GM23248 (cell line): ENCODE measurements at regions not wholly inside any gene's neighbourhood (a gene's known extent, or its start where the extent isn't known, plus 50 kb on each side); places are given as distances from the start of the nearest gene placed in this dataset.
A peak's percentile ranks its signal among the peaks of the same experiment; 100 is the strongest.

Experiments
- DNase-seq: peaks from one replicate; pipeline ENCODE4 v3.0.0-alpha.2; 2015
- H2AFZ ChIP-seq: fragments of 200-600 bp; sonication (generic); 2 replicates; pipeline ENCODE4 v1.6.1; 2016; ENCODE audit warnings: antibody characterized with exemption
- H3F3A ChIP-seq: fragments of 200-600 bp; sonication (generic); 2 replicates; pipeline ENCODE4 v1.6.1; 2016; ENCODE audit warnings: mild to moderate bottlenecking, antibody characterized with exemption, mixed run types; ENCODE audit not compliant: insufficient read depth
- H3K27ac ChIP-seq: fragments of 200-600 bp; sonication (generic); 2 replicates; pipeline ENCODE4 v1.5.1; 2016; ENCODE audit warnings: mild to moderate bottlenecking
- H3K27me3 ChIP-seq: fragments of 200-600 bp; sonication (generic); replicated peaks from 2 replicates; pipeline ENCODE4 v1.6.1; 2016; ENCODE audit warnings: mild to moderate bottlenecking; ENCODE audit not compliant: insufficient read depth
- H3K36me3 ChIP-seq: fragments of 200-600 bp; sonication (generic); 2 replicates; pipeline ENCODE4 v1.6.1; 2016; ENCODE audit warnings: low read depth, mild to moderate bottlenecking
- H3K4me1 ChIP-seq: fragments of 200-600 bp; sonication (generic); 2 replicates; pipeline ENCODE4 v1.6.1; 2016; ENCODE audit warnings: mild to moderate bottlenecking; ENCODE audit not compliant: insufficient read depth
- H3K4me2 ChIP-seq: fragments of 200-600 bp; sonication (generic); one replicate; pipeline ENCODE4 v1.6.1; 2016; ENCODE audit warnings: mild to moderate bottlenecking; ENCODE audit not compliant: unreplicated experiment
- H3K4me3 ChIP-seq: fragments of 200-600 bp; sonication (generic); 2 replicates; pipeline ENCODE4 v1.5.1; 2016; ENCODE audit warnings: mild to moderate bottlenecking
- H3K79me2 ChIP-seq: fragments of 200-600 bp; sonication (generic); 2 replicates; pipeline ENCODE4 v1.6.1; 2016; ENCODE audit warnings: mild to moderate bottlenecking; ENCODE audit not compliant: insufficient read depth
- H3K9ac ChIP-seq: fragments of 200-600 bp; sonication (generic); 2 replicates; pipeline ENCODE4 v1.6.1; 2016; ENCODE audit warnings: mild to moderate bottlenecking
- H3K9me2 ChIP-seq: fragments of 200-600 bp; sonication (generic); 2 replicates; pipeline ENCODE4 v1.6.1; 2016; ENCODE audit warnings: mixed run types, mild to moderate bottlenecking, moderate library complexity; ENCODE audit not compliant: insufficient read depth
- H3K9me3 ChIP-seq: fragments of 200-600 bp; sonication (generic); one replicate; pipeline ENCODE4 v1.6.1; 2017; ENCODE audit warnings: low read depth
- H4K20me1 ChIP-seq: fragments of 200-600 bp; sonication (generic); 2 replicates; pipeline ENCODE4 v1.6.0; 2016; ENCODE audit not compliant: insufficient read depth
- EZH2 ChIP-seq: fragments of 200-600 bp; sonication (generic); IDR thresholded peaks from 2 replicates; pipeline ENCODE4 v1.6.1; 2018; ENCODE audit warnings: antibody characterized with exemption, mild to moderate bottlenecking; ENCODE audit not compliant: insufficient read depth, poor library complexity, severe bottlenecking
- EZH2phosphoT487 ChIP-seq: fragments of 200-600 bp; sonication (generic); IDR thresholded peaks from 2 replicates; pipeline ENCODE4 v1.6.1; 2018; ENCODE audit warnings: antibody characterized with exemption, moderate library complexity, mild to moderate bottlenecking, low read depth; ENCODE audit not compliant: insufficient read depth
- WGBS, 2 experiments: methylation state at CpG; one replicate each; pipeline ENCODE4 v1.1.6; 2015 to 2017; ENCODE audit warnings: low lambda C conversion rate in 2 of 2, low coverage in 1 of 2; ENCODE audit errors: missing lambda C conversion rate in 2 of 2; 5-methylcytosine and 5-hydroxymethylcytosine counted together
- in situ Hi-C: fragments of 300-500 bp; cut with MboI; formaldehyde crosslinking; loops from 2 replicates; pipeline ENCODE4 v1.15.0; 2020

DNA sequence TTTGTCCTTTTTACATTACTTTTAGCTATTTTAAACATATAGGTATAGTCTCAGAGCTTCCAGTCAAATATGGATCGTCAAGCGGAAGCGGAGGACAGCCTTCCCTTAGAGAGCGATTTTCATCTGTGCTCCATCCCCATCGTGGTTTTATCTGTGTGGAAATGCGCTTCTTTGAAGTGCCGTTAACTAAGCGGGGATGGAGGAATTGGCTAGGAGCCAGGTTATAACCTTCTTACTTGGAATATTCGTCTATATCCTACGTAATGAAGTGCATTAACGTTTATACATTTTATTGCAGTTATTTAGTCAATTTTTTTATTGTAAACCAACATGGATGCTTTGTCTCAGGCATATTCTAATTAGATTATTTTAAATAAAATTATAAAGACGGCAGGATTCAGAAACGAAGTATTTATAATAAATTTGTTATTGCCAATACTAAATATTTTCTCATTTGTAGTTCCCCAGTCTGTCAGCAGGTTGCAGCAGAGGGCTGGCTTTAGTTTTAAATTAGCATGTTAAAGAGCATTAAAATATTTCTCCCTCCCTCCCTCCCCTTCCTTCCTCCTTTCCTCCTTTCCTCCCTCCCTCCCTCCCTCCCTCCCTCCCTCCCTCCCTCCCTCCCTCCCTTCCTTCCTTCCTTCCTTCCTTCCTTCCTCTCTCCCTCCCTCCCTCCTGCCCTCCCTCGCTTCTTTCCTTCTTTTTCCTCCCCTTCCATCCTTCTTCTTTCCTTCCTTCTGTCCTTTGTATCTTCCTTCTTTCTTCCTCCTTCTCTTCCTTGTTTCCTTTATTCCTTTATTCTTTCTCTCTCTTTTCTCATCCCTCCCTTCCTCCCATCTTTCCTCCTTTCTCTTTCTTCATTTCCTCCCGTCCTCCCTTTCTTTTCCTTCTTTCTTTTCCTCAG lies 80.6 kb upstream of the DOCK10 start:
- peak; percentile 56 for DNase-seq
- H4K20me1 ChIP-seq, result no peaks in the 10 kb centered on the region
- no peaks in the 10 kb centered on the region for H3K36me3 ChIP-seq
- TF ChIP-seq EZH2phosphoT487 (no peak), EZH2 (no peak)
- no peaks in the 10 kb centered on the region for H3K27me3 ChIP-seq
- H3K9me3 ChIP-seq, result no peaks in the 10 kb centered on the region
- no peak overlapping the region for H3K27ac ChIP-seq
- no peaks in the 10 kb centered on the region for H3K9me2 ChIP-seq
- peak overlapping the region; percentile 28 for H2AFZ ChIP-seq
- peak overlapping the region; percentile 87 for H3K4me2 ChIP-seq
- peak overlapping the region; percentile 22 for H3K9ac ChIP-seq
- peak overlapping the region; percentile 40 for H3K4me3 ChIP-seq
- WGBS, 2 experiments, result 31% methylated on average over 14 to 15 of the region's 15 CpGs
- in situ Hi-C loops, result loop anchor here (10.0 kb wide), 1 partner anchor 532 kb away; no protein-coding TSS in a partner anchor
- peaks cover 16% of the 10 kb centered on the region for H3F3A ChIP-seq
- peaks cover 29% of the 10 kb centered on the region for H3K4me1 ChIP-seq
- H3K79me2 ChIP-seq, result no peaks in the 10 kb centered on the region

DNA sequence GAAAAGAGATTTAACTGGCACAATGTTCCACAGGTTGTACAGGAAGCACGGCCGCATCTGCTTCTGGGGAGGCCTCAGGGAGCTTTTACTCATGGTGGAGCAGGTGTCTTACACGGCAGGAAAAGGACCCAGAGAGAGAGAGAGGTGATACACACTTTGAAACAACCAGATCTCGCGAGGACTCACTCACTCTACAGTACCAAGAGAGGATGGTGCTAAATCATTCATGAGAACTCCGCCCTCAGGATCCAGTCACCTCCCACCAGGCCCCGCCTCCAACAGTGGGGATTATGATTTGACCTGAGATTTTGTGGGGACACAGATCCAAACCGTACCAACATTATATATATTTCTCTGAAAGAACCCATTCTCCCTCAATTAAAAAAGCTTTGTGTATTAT lies 79.7 kb upstream of the DOCK10 start:
- Histone ChIP-seq H3K4me2 (no peak overlapping the region), H3K9me3 (no peaks in the 10 kb centered on the region), H3K27ac (no peak overlapping the region), H3K4me3 (no peak overlapping the region), H3K27me3 (no peaks in the 10 kb centered on the region), H2AFZ (peak overlapping the region; percentile 28), H3F3A (peaks cover 16% of the 10 kb centered on the region), H3K4me1 (peaks cover 37% of the 10 kb centered on the region), H3K79me2 (no peaks in the 10 kb centered on the region), H3K9ac (no peak overlapping the region), H4K20me1 (no peaks in the 10 kb centered on the region), H3K9me2 (no peaks in the 10 kb centered on the region), H3K36me3 (no peaks in the 10 kb centered on the region)
- DNase-seq, result no peak
- TF ChIP-seq EZH2phosphoT487 (no peak), EZH2 (no peak)
- in situ Hi-C loops, result loop anchor here (10.0 kb wide), 1 partner anchor 533 kb away; no protein-coding TSS in a partner anchor
- 97% methylated on average over 8 of the region's 8 CpGs for WGBS, 2 experiments

DNA sequence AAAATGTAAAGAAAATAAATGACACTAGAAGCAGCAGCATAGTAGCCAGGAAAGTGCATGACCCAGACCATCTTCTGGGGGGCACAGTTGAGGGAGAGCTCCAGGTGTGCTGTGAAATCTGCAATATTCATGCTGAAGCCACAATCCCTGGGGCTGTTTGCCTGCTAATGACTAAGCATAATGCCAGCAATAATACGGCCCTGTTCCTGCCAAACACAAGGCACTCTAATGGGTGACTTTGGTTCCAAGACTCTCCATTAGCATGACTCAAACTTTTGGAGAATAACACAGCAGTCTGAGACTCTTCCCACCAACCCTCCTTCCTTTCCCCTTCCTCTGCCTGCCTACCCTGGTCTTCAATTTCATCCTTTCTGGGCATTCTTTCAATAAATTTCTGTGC lies 77.9 kb upstream of the DOCK10 start:
- peaks cover 40% of the 10 kb centered on the region for H3K4me1 ChIP-seq
- DNase-seq, result peak; percentile 84
- H3K27me3 ChIP-seq, result no peaks in the 10 kb centered on the region
- WGBS, 2 experiments, result 0% methylated on average over 1 of the region's 1 CpG
- no peaks in the 10 kb centered on the region for H3K36me3 ChIP-seq
- no peak overlapping the region for H2AFZ ChIP-seq
- in situ Hi-C loops, result loop anchor here (10.0 kb wide), 1 partner anchor 535 kb away; no protein-coding TSS in a partner anchor
- no peaks in the 10 kb centered on the region for H3K79me2 ChIP-seq
- no peak for TF ChIP-seq EZH2phosphoT487
- no peak for TF ChIP-seq EZH2
- H3F3A ChIP-seq, result peaks cover 16% of the 10 kb centered on the region
- H3K27ac ChIP-seq, result peak overlapping the region; percentile 47
- H3K9me2 ChIP-seq, result no peaks in the 10 kb centered on the region
- H4K20me1 ChIP-seq, result no peaks in the 10 kb centered on the region
- H3K4me3 ChIP-seq, result no peak overlapping the region
- no peak overlapping the region for H3K9ac ChIP-seq
- no peaks in the 10 kb centered on the region for H3K9me3 ChIP-seq
- H3K4me2 ChIP-seq, result peak overlapping the region; percentile 44

DNA sequence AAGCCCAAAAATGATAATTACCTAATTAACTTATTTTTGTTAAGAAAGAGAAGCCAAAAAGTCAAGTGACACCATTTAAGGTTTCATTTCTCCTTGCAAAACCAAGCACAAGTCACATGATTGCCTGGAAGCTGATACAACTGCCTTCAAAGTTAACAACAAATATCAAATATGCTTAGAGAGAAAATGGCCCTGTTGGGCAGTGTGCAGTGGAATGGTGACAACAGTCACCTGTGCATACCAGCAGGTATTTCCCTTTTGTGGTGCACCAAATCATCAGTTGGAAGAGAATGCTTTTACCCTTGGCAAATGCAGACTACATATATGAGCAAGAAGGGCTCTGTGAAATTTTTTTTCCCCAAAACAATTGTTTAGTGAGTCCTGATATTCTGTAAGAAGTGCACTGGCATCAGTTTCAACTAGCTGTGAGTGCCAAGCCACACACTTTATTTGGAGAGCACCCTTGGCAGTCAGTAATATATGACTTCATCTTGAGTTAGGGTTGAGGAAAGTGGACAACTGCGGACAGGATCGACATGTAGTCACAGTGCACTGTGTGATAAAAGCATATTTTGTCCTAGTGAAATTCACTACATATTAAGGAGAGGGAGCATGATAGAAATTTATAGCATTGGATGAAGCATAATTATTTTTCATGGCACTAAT lies 74.9 kb upstream of the DOCK10 start:
- no peak overlapping the region for H3K9ac ChIP-seq
- H3K9me2 ChIP-seq, result no peaks in the 10 kb centered on the region
- no peak overlapping the region for H3K4me3 ChIP-seq
- no peak for TF ChIP-seq EZH2
- no peak for TF ChIP-seq EZH2phosphoT487
- no peak overlapping the region for H3K4me2 ChIP-seq
- peak; percentile 71 for DNase-seq
- in situ Hi-C loops, result no loop called here
- no peaks in the 10 kb centered on the region for H3K79me2 ChIP-seq
- no peak overlapping the region for H3K27ac ChIP-seq
- H4K20me1 ChIP-seq, result no peaks in the 10 kb centered on the region
- WGBS, 2 experiments, result 11 to 13% methylated on average over 2 of the region's 2 CpGs
- H2AFZ ChIP-seq, result no peak overlapping the region
- H3K36me3 ChIP-seq, result no peaks in the 10 kb centered on the region
- H3F3A ChIP-seq, result peaks cover 21% of the 10 kb centered on the region
- H3K4me1 ChIP-seq, result peaks cover 50% of the 10 kb centered on the region
- no peaks in the 10 kb centered on the region for H3K9me3 ChIP-seq
- H3K27me3 ChIP-seq, result no peaks in the 10 kb centered on the region
